ENCODE measurements at regions not wholly inside any gene's neighbourhood (a gene's known extent, or its start where the extent isn't known, plus 50 kb on each side); places are given as distances from the start of the nearest gene placed in this dataset.

GRCh38 chr3:139157161-139157932 lies 112.7 kb upstream of the PRR23C start:
- TF ChIP-seq CTCF (IDR thresholded peaks at IDR 0.05; ENCODE audit: low read length) (no peak), EZH2 (IDR thresholded peaks at IDR 0.05; ENCODE audit: borderline replicate concordance, low read length) (no peak)
